OCI-LY3 (cell line): ENCODE measurements at regions not wholly inside any gene's neighbourhood (a gene's known extent, or its start where the extent isn't known, plus 50 kb on each side); places are given as distances from the start of the nearest gene placed in this dataset.

Source experiments
- CTCF ChIP-seq: fragments of 200-600, 300-600 bp; sonication (generic); IDR thresholded peaks from 2 replicates; pipeline ENCODE4 v1.5.1; 2014; ENCODE audit warnings: antibody characterized with exemption, low read length, low read depth
- EZH2phosphoT487 ChIP-seq: fragments of 200-600 bp; shearing (Covaris generic); IDR thresholded peaks from 2 replicates; pipeline ENCODE4 v1.6.1; 2018; ENCODE audit warnings: antibody characterized with exemption, mixed run types, low read depth

- no peak for TF ChIP-seq CTCF
- TF ChIP-seq EZH2phosphoT487 = no peak
Measured at GRCh38 chr6:14512246-14512645, 394.7 kb downstream of the CD83 start.
